IMR-90 (cell line): ENCODE measurements at regions not wholly inside any gene's neighbourhood (a gene's known extent, or its start where the extent isn't known, plus 50 kb on each side); places are given as distances from the start of the nearest gene placed in this dataset.

Source experiments
- ATAC-seq: fragments of 200-7000 bp; cut with Tn5 transposase; 2 replicates; pipeline ENCODE4 v1.9.1; 2020; ENCODE audit warnings: low read depth, mild to moderate bottlenecking, moderate library complexity
- BruUV-seq: library from RNA; stranded (reverse); fragments of 400-500 nt; replicated peaks from 2 replicates; lab custom pipeline; 2021; lab: Mats Ljungman, UMichigan
- CTCF ChIA-PET: fragments of 300-600 bp; formaldehyde crosslinking; extraction: SDS; loops from one replicate; lab custom pipeline; 2021; ENCODE audit warnings: antibody characterized with exemption; lab: Yijun Ruan, JAX
- POLR2A ChIA-PET: fragments of 300-600 bp; sonication (Branson Sonifier 250); formaldehyde crosslinking; loops from one replicate; lab custom pipeline; 2022; ENCODE audit warnings: antibody characterized with exemption; ENCODE audit not compliant: unreplicated experiment; lab: Charles Lee
- DNase-seq: peaks from one replicate; pipeline ENCODE4 v3.0.0; 2013
- H2AFZ ChIP-seq: replicated peaks from 2 replicates; pipeline ENCODE3; 2013; ENCODE audit warnings: low read length, mild to moderate bottlenecking; ENCODE audit not compliant: poor library complexity
- H2AK5ac ChIP-seq: 2 replicates; pipeline ENCODE4 v1.6.1; 2013; ENCODE audit warnings: low read depth, low read length, inconsistent platforms
- H2AK9ac ChIP-seq: replicated peaks from 2 replicates; pipeline ENCODE3; 2013; ENCODE audit warnings: mild to moderate bottlenecking, low read depth, low read length, moderate library complexity; ENCODE audit not compliant: poor library complexity
- H2BK120ac ChIP-seq: 2 replicates; pipeline ENCODE4 v1.6.1; 2013; ENCODE audit warnings: low read depth, low read length, inconsistent platforms
- H2BK15ac ChIP-seq: 3 replicates; pipeline ENCODE4 v1.6.1; 2013; ENCODE audit warnings: low read depth, low read length, inconsistent platforms
- H2BK20ac ChIP-seq: 2 replicates; pipeline ENCODE4 v1.6.1; 2013; ENCODE audit warnings: low read depth, mild to moderate bottlenecking, inconsistent platforms, low read length, moderate library complexity
- H2BK5ac ChIP-seq: 2 replicates; pipeline ENCODE4 v1.6.1; 2013; ENCODE audit warnings: mild to moderate bottlenecking, low read depth, low read length, inconsistent platforms; ENCODE audit not compliant: poor library complexity, severe bottlenecking
- H3K14ac ChIP-seq: replicated peaks from 2 replicates; pipeline ENCODE4 v1.6.1; 2013; ENCODE audit warnings: low read depth, low read length, inconsistent platforms
- H3K18ac ChIP-seq: 2 replicates; pipeline ENCODE4 v1.6.1; 2013; ENCODE audit warnings: low read depth, low read length, control low read depth
- H3K23ac ChIP-seq: 2 replicates; pipeline ENCODE4 v1.6.1; 2013; ENCODE audit warnings: low read depth, low read length, inconsistent platforms
- H3K27ac ChIP-seq: 2 replicates; pipeline ENCODE4 v1.5.1; 2013; ENCODE audit warnings: mild to moderate bottlenecking, control low read depth, low read length; ENCODE audit not compliant: insufficient read depth
- H3K27me3 ChIP-seq: 2 replicates; pipeline ENCODE4 v1.6.1; 2013; ENCODE audit warnings: low read length; ENCODE audit not compliant: control insufficient read depth, insufficient read depth
- H3K36me3 ChIP-seq: 2 replicates; pipeline ENCODE4 v1.6.1; 2013; ENCODE audit warnings: low read length, mixed read lengths; ENCODE audit not compliant: control insufficient read depth, insufficient read depth
- H3K4ac ChIP-seq: 2 replicates; pipeline ENCODE4 v1.6.1; 2013; ENCODE audit warnings: low read depth, low read length, inconsistent platforms
- H3K4me1 ChIP-seq: 2 replicates; pipeline ENCODE4 v1.6.1; 2013; ENCODE audit warnings: low read length, mixed read lengths; ENCODE audit not compliant: control insufficient read depth, insufficient read depth
- H3K4me2 ChIP-seq: 2 replicates; pipeline ENCODE4 v1.6.1; 2013; ENCODE audit warnings: low read depth, mild to moderate bottlenecking, control low read depth, low read length, moderate library complexity
- H3K4me3 ChIP-seq: 2 replicates; pipeline ENCODE4 v1.5.1; 2013; ENCODE audit warnings: low read depth, mild to moderate bottlenecking, control low read depth, low read length, moderate library complexity; ENCODE audit not compliant: insufficient read depth
- H3K56ac ChIP-seq: 2 replicates; pipeline ENCODE4 v1.6.1; 2013; ENCODE audit warnings: low read length, inconsistent platforms; ENCODE audit not compliant: insufficient read depth; ENCODE audit errors: extremely low read depth
- H3K79me1 ChIP-seq, 2 experiments: 2 replicates each; pipeline ENCODE4 v1.6.1; 2013; ENCODE audit warnings: low read length in 2 of 2, inconsistent platforms in 1 of 2, low read depth in 1 of 2
- H3K9ac ChIP-seq: 2 replicates; pipeline ENCODE4 v1.6.1; 2013; ENCODE audit warnings: low read depth, low read length, control low read depth
- H3K9me1 ChIP-seq: 2 replicates; pipeline ENCODE4 v1.6.1; 2013; ENCODE audit warnings: low read length, inconsistent platforms; ENCODE audit not compliant: insufficient read depth
- H3K9me3 ChIP-seq: 2 replicates; pipeline ENCODE4 v1.6.1; 2013; ENCODE audit warnings: low read length; ENCODE audit not compliant: control insufficient read depth, insufficient read depth
- H4K20me1 ChIP-seq: 2 replicates; pipeline ENCODE4 v1.6.1; 2013; ENCODE audit warnings: low read length, inconsistent platforms; ENCODE audit not compliant: insufficient read depth
- H4K5ac ChIP-seq: 2 replicates; pipeline ENCODE4 v1.6.1; 2013; ENCODE audit warnings: mild to moderate bottlenecking, low read depth, low read length, control low read depth
- H4K8ac ChIP-seq, 2 experiments: 2 replicates each; pipeline ENCODE4 v1.6.1; 2013; ENCODE audit warnings: low read depth in 2 of 2, low read length in 2 of 2, control low read depth in 1 of 2, inconsistent platforms in 1 of 2
- H4K91ac ChIP-seq: 2 replicates; pipeline ENCODE4 v1.6.1; 2013; ENCODE audit warnings: low read depth, low read length, inconsistent platforms; ENCODE audit not compliant: insufficient read depth
- CEBPB ChIP-seq: IDR thresholded peaks from 2 replicates; pipeline ENCODE4 v1.6.1; 2012; ENCODE audit warnings: low read depth, low read length, improper control_type of control experiment
- MXI1 ChIP-seq: IDR thresholded peaks from 2 replicates; pipeline ENCODE4 v1.6.1; 2012; ENCODE audit warnings: low read depth, mild to moderate bottlenecking, low read length, moderate library complexity, borderline replicate concordance
- NFE2L2 ChIP-seq: fragments of 150-350 bp; IDR thresholded peaks from 2 replicates; pipeline ENCODE4 v1.6.1; 2016; ENCODE audit warnings: low read depth, mild to moderate bottlenecking, low read length
- RFX5 ChIP-seq: IDR thresholded peaks from 2 replicates; pipeline ENCODE4 v1.8.0; 2012; ENCODE audit warnings: low read depth, mild to moderate bottlenecking, low read length, moderate library complexity
- WGBS, 2 experiments: methylation state at CpG; one replicate each; pipeline versions ENCODE4 v1.1.5 to v1.1.7; 2013; ENCODE audit warnings: missing lambda C conversion rate in 2 of 2; ENCODE audit not compliant: insufficient read length in 1 of 2; ENCODE audit errors: extremely low coverage in 2 of 2; 5-methylcytosine and 5-hydroxymethylcytosine counted together
- dilution Hi-C: fragments of 300-500 bp; cut with HindIII; formaldehyde crosslinking; loops from one replicate; pipeline ENCODE4 v1.14.3; 2018; ENCODE audit warnings: low sequenced_read_pairs; ENCODE audit not compliant: unreplicated experiment
- in situ Hi-C: fragments of 300-500 bp; cut with MboI; formaldehyde crosslinking; loops from 3 replicates; pipeline ENCODE4 v1.14.3; 2019; ENCODE audit warnings: low sequenced_read_pairs, inconsistent platforms, mixed read lengths
- intact Hi-C: fragments of 100-400 bp; cut with micrococcal nuclease; formaldehyde crosslinking; loops from 2 replicates; pipeline ENCODE4 v1.10.0; 2022
- TF ChIP-seq, protein P1 (sequence below): fragments of 150-350 bp; IDR thresholded peaks from 2 replicates; pipeline ENCODE4 v1.6.1; 2017; ENCODE audit warnings: mild to moderate bottlenecking, antibody characterized with exemption, low read length, low read depth

DNA sequence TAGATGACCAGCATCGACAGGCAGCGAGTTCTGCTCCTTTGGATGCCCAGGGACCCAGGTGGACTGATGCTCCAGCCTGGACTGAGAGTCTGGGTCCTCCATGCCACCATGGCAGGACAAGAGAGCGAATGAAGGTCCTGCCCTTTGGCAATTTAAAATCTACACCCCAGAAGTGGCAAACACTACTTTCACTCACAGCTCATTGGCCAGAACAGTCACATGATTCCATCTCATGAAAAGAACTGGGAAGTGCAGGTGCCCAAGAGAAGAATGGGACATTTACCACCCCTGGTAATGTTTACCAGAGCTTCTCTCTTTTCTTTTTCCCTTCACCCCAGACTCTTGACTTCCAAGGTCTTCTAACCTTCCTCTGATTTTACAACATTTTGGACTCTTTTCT is 87.8 kb upstream of the SLCO3A1 start:
- no TSS peak for BruUV-seq
- no peak overlapping the region for H2AFZ ChIP-seq
- no peak overlapping the region for H2BK5ac ChIP-seq
- H3K36me3 ChIP-seq = no peaks in the 10 kb centered on the region
- H3K14ac ChIP-seq = no peak overlapping the region
- H3K4ac ChIP-seq = no peak overlapping the region
- WGBS, 2 experiments = 24% methylated on average over 2 of the region's 3 CpGs; no CpG with 5 or more reads in 1 of the 2 experiments
- no peak overlapping the region for H3K18ac ChIP-seq
- no peak overlapping the region for H3K23ac ChIP-seq
- no peak overlapping the region for H3K9ac ChIP-seq
- POLR2A ChIA-PET = no interaction called here
- H3K27me3 ChIP-seq = no peaks in the 10 kb centered on the region
- dilution Hi-C loops (no loop called here), intact Hi-C loops (no loop called here), in situ Hi-C loops (no loop called here)
- H3K9me1 ChIP-seq = no peaks in the 10 kb centered on the region
- no peak overlapping the region for H2BK20ac ChIP-seq
- no peaks in the 10 kb centered on the region for H3K4me1 ChIP-seq
- no peak overlapping the region for H2AK5ac ChIP-seq
- no peak overlapping the region for H4K91ac ChIP-seq
- H3K9me3 ChIP-seq = no peaks in the 10 kb centered on the region
- H2BK120ac ChIP-seq = no peak overlapping the region
- DNase-seq (no peak), ATAC-seq (no peak)
- H4K5ac ChIP-seq = no peak overlapping the region
- no peak overlapping the region for H3K4me2 ChIP-seq
- H4K20me1 ChIP-seq = no peaks in the 10 kb centered on the region
- no peak overlapping the region for H3K4me3 ChIP-seq
- no peak overlapping the region for H3K56ac ChIP-seq
- TF ChIP-seq MXI1 (no peak), NFE2L2 (no peak), CEBPB (no peak), RFX5 (no peak)
- TF ChIP-seq, protein P1, sequence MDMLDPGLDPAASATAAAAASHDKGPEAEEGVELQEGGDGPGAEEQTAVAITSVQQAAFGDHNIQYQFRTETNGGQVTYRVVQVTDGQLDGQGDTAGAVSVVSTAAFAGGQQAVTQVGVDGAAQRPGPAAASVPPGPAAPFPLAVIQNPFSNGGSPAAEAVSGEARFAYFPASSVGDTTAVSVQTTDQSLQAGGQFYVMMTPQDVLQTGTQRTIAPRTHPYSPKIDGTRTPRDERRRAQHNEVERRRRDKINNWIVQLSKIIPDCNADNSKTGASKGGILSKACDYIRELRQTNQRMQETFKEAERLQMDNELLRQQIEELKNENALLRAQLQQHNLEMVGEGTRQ = no peak
- no peak overlapping the region for H3K27ac ChIP-seq
- no peak overlapping the region for H2BK15ac ChIP-seq
- H2AK9ac ChIP-seq = no peak overlapping the region
- no peak overlapping the region for H4K8ac ChIP-seq
- H3K79me1 ChIP-seq = no peaks in the 10 kb centered on the region
- CTCF ChIA-PET = no interaction called here
